Loucy (cell line): ENCODE measurements at regions not wholly inside any gene's neighbourhood (a gene's known extent, or its start where the extent isn't known, plus 50 kb on each side); places are given as distances from the start of the nearest gene placed in this dataset.

Experiments
- H2AFZ ChIP-seq: fragments of 200-600 bp; sonication (generic); 2 replicates; pipeline ENCODE4 v1.6.0; 2016; ENCODE audit warnings: antibody characterized with exemption, mild to moderate bottlenecking, low read length, moderate library complexity
- H3F3A ChIP-seq: fragments of 200-600 bp; 2 replicates; pipeline ENCODE4 v1.6.0; 2016; ENCODE audit warnings: antibody characterized with exemption, low read depth, mild to moderate bottlenecking
- H3K27me3 ChIP-seq: fragments of 200-600 bp; sonication (generic); 2 replicates; pipeline ENCODE4 v1.6.1; 2014; ENCODE audit warnings: low read length, mild to moderate bottlenecking; ENCODE audit not compliant: insufficient read depth, poor library complexity, severe bottlenecking
- H3K36me3 ChIP-seq: fragments of 200-600 bp; sonication (generic); 2 replicates; pipeline ENCODE4 v1.6.1; 2016; ENCODE audit warnings: low read length; ENCODE audit not compliant: insufficient read depth
- H3K4me1 ChIP-seq: fragments of 200-600 bp; sonication (generic); 2 replicates; pipeline ENCODE4 v1.5.1; 2014; ENCODE audit warnings: low read length, mild to moderate bottlenecking; ENCODE audit not compliant: insufficient read depth, poor library complexity, severe bottlenecking
- H3K4me2 ChIP-seq: fragments of 200-600 bp; sonication (generic); 2 replicates; pipeline ENCODE4 v1.6.0; 2014; ENCODE audit warnings: antibody characterized with exemption, low read length, low read depth, mild to moderate bottlenecking; ENCODE audit not compliant: poor library complexity, severe bottlenecking
- H3K4me3 ChIP-seq: fragments of 200-600 bp; sonication (generic); 2 replicates; pipeline ENCODE4 v1.5.1; 2014; ENCODE audit warnings: low read length, mild to moderate bottlenecking, mixed read lengths; ENCODE audit not compliant: poor library complexity, severe bottlenecking
- H3K79me2 ChIP-seq: fragments of 200-600 bp; sonication (generic); 2 replicates; pipeline ENCODE4 v1.6.1; 2014; ENCODE audit warnings: low read length; ENCODE audit not compliant: insufficient read depth
- H3K9ac ChIP-seq: fragments of 200-600 bp; sonication (generic); 2 replicates; pipeline ENCODE4 v1.6.0; 2014; ENCODE audit warnings: mild to moderate bottlenecking, low read depth, low read length, moderate library complexity; ENCODE audit not compliant: poor library complexity, severe bottlenecking
- H3K9me2 ChIP-seq: fragments of 200-600 bp; sonication (generic); replicated peaks from 2 replicates; pipeline ENCODE4 v1.6.1; 2016; ENCODE audit warnings: low read depth, low read length, mixed read lengths
- H3K9me3 ChIP-seq: fragments of 200-600 bp; sonication (generic); 2 replicates; pipeline ENCODE4 v1.6.1; 2014; ENCODE audit warnings: mild to moderate bottlenecking, antibody characterized with exemption, low read length, low read depth; ENCODE audit not compliant: insufficient read depth
- H4K20me1 ChIP-seq: fragments of 200-600 bp; sonication (generic); 2 replicates; pipeline ENCODE4 v1.6.0; 2014; ENCODE audit warnings: antibody characterized with exemption, low read length, mild to moderate bottlenecking; ENCODE audit not compliant: insufficient read depth, poor library complexity, severe bottlenecking
- EZH2phosphoT487 ChIP-seq: fragments of 200-600 bp; IDR thresholded peaks from 2 replicates; pipeline ENCODE4 v1.6.1; 2018; ENCODE audit warnings: antibody characterized with exemption, mild to moderate bottlenecking, moderate library complexity, borderline replicate concordance
- TF ChIP-seq, protein P1 (sequence below): fragments of 200-600 bp; sonication (generic); conservative IDR thresholded peaks from 2 replicates; pipeline ENCODE4 v1.5.1; 2014; ENCODE audit warnings: mild to moderate bottlenecking, antibody characterized with exemption, low read length

GRCh38 chr4:111040904-111041303 lies 418.0 kb upstream of the PITX2 start:
- H3K36me3 ChIP-seq, result no peaks in the 10 kb centered on the region
- H3K27me3 ChIP-seq, result no peaks in the 10 kb centered on the region
- no peaks in the 10 kb centered on the region for H3K79me2 ChIP-seq
- no peaks in the 10 kb centered on the region for H4K20me1 ChIP-seq
- H2AFZ ChIP-seq, result no peak overlapping the region
- H3K4me1 ChIP-seq, result no peaks in the 10 kb centered on the region
- H3F3A ChIP-seq, result no peaks in the 10 kb centered on the region
- H3K9me2 ChIP-seq, result no peaks in the 10 kb centered on the region
- no peak overlapping the region for H3K4me2 ChIP-seq
- H3K4me3 ChIP-seq, result no peak overlapping the region
- no peaks in the 10 kb centered on the region for H3K9me3 ChIP-seq
- TF ChIP-seq, protein P1, sequence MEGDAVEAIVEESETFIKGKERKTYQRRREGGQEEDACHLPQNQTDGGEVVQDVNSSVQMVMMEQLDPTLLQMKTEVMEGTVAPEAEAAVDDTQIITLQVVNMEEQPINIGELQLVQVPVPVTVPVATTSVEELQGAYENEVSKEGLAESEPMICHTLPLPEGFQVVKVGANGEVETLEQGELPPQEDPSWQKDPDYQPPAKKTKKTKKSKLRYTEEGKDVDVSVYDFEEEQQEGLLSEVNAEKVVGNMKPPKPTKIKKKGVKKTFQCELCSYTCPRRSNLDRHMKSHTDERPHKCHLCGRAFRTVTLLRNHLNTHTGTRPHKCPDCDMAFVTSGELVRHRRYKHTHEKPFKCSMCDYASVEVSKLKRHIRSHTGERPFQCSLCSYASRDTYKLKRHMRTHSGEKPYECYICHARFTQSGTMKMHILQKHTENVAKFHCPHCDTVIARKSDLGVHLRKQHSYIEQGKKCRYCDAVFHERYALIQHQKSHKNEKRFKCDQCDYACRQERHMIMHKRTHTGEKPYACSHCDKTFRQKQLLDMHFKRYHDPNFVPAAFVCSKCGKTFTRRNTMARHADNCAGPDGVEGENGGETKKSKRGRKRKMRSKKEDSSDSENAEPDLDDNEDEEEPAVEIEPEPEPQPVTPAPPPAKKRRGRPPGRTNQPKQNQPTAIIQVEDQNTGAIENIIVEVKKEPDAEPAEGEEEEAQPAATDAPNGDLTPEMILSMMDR, result no peak
- no peak for TF ChIP-seq EZH2phosphoT487
- no peak overlapping the region for H3K9ac ChIP-seq

DNA sequence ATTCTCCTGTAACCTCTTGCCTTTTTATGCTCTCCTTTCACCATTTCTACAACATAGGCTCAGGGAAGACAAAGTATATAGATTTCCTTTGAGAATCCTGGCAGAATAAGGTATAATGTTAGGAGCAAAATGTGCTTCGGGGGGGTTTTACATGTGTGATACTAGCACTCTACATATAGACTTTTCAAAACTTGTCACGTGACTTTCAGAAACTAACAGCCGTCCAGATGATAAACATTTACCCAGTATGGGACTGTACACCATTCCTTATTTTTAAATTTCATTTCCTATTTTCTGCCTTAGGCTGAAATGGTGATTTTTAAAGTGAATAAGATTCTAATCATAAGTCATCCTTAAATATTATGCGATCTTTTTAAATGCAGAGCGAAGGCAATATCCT lies 420.4 kb upstream of the PITX2 start:
- TF ChIP-seq EZH2phosphoT487, result no peak
- TF ChIP-seq, protein P1, result no peak
- Histone ChIP-seq H3K79me2 (no peaks in the 10 kb centered on the region), H3K4me1 (no peaks in the 10 kb centered on the region), H2AFZ (no peak overlapping the region), H3K36me3 (no peaks in the 10 kb centered on the region), H3K27me3 (no peaks in the 10 kb centered on the region), H3K9me2 (no peaks in the 10 kb centered on the region), H3K9me3 (no peaks in the 10 kb centered on the region), H3K4me3 (no peak overlapping the region), H3K9ac (no peak overlapping the region), H4K20me1 (no peaks in the 10 kb centered on the region), H3K4me2 (no peak overlapping the region), H3F3A (no peaks in the 10 kb centered on the region)

DNA sequence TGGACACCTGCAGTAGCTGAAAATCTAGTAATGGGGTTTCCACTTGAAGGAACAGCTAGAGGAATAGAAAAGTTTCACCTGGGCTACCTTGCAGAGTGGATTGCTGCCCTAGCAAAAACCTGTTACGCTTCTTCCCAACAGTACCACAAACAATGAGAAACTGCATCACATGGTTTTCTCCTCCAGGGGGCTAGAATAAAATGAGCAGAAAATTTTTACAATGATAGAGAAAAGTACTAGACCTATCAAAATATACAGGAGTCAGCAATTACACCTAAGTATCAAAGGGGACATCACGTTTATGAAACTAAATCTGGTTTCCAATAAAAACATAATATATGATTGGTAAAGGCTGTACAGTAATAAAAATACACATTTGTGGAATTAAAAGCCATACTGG lies 423.1 kb upstream of the PITX2 start:
- no peaks in the 10 kb centered on the region for H3F3A ChIP-seq
- H3K4me2 ChIP-seq, result no peak overlapping the region
- H3K4me3 ChIP-seq, result no peak overlapping the region
- no peak overlapping the region for H2AFZ ChIP-seq
- H3K27me3 ChIP-seq, result no peaks in the 10 kb centered on the region
- H4K20me1 ChIP-seq, result no peaks in the 10 kb centered on the region
- no peaks in the 10 kb centered on the region for H3K9me3 ChIP-seq
- H3K9ac ChIP-seq, result no peak overlapping the region
- TF ChIP-seq, protein P1, result no peak; the same call in 1 of the 2 replicates
- no peak for TF ChIP-seq EZH2phosphoT487
- H3K9me2 ChIP-seq, result no peaks in the 10 kb centered on the region
- H3K4me1 ChIP-seq, result no peaks in the 10 kb centered on the region
- no peaks in the 10 kb centered on the region for H3K79me2 ChIP-seq
- H3K36me3 ChIP-seq, result no peaks in the 10 kb centered on the region
